CD4-positive, alpha-beta T cell treated with Interleukin-1 beta for 1 hour (primary cell): ENCODE measurements at regions not wholly inside any gene's neighbourhood (a gene's known extent, or its start where the extent isn't known, plus 50 kb on each side); places are given as distances from the start of the nearest gene placed in this dataset.

Experiments
- DNase-seq, 2 donors: peaks; one replicate each; pipeline ENCODE4 v3.0.0-alpha.2; 2020 to 2022

GRCh38 chr3:18813300-18813699, 335.0 kb upstream of the KCNH8 start:
- DNase-seq = no peak

GRCh38 chr3:18812316-18812715, 336.0 kb upstream of the KCNH8 start:
- DNase-seq = no peak

- no peak for DNase-seq
These were observed 338.0 kb upstream of the KCNH8 start for GRCh38 chr3:18810306-18810661.

GRCh38 chr3:18809640-18810305, 338.5 kb upstream of the KCNH8 start:
- no peak for DNase-seq

- DNase-seq = no peak
These were observed 339.9 kb upstream of the KCNH8 start for GRCh38 chr3:18808429-18808828.

- no peak for DNase-seq
These were observed 340.7 kb upstream of the KCNH8 start for GRCh38 chr3:18807593-18807992.

GRCh38 chr3:18806633-18807032, 341.7 kb upstream of the KCNH8 start:
- DNase-seq = no peak

- no peak for DNase-seq
These were observed 350.9 kb upstream of the KCNH8 start for GRCh38 chr3:18797378-18797777.

GRCh38 chr3:18795078-18795477, 353.2 kb upstream of the KCNH8 start:
- no peak for DNase-seq

GRCh38 chr3:18791752-18792151, 356.6 kb upstream of the KCNH8 start:
- DNase-seq = no peak

- no peak for DNase-seq
These were observed 357.1 kb upstream of the KCNH8 start for GRCh38 chr3:18791182-18791581.

GRCh38 chr3:18790384-18790783, 357.9 kb upstream of the KCNH8 start:
- DNase-seq = no peak

- DNase-seq = no peak
These were observed 358.6 kb upstream of the KCNH8 start for GRCh38 chr3:18789734-18790133.

GRCh38 chr3:18787441-18787840, 360.9 kb upstream of the KCNH8 start:
- no peak for DNase-seq

- no peak for DNase-seq
These were observed 361.5 kb upstream of the KCNH8 start for GRCh38 chr3:18786650-18787323.

- no peak for DNase-seq
These were observed 357.1 kb upstream of the SATB1 start for GRCh38 chr3:18782191-18782590.

GRCh38 chr3:18780959-18781358, 355.8 kb upstream of the SATB1 start:
- DNase-seq = no peak

- DNase-seq = no peak
These were observed 354.6 kb upstream of the SATB1 start for GRCh38 chr3:18779704-18780103.

GRCh38 chr3:18778598-18778997, 353.5 kb upstream of the SATB1 start:
- DNase-seq = no peak

GRCh38 chr3:18778094-18778493, 353.0 kb upstream of the SATB1 start:
- no peak for DNase-seq

GRCh38 chr3:18775501-18775900, 350.4 kb upstream of the SATB1 start:
- DNase-seq = no peak

- DNase-seq = no peak
These were observed 349.4 kb upstream of the SATB1 start for GRCh38 chr3:18774319-18775088.

- DNase-seq = no peak
These were observed 347.7 kb upstream of the SATB1 start for GRCh38 chr3:18772699-18773305.

GRCh38 chr3:18771931-18772330, 346.8 kb upstream of the SATB1 start:
- DNase-seq = no peak
